Thyroid gland (tissue), 4 donors: ENCODE measurements at regions not wholly inside any gene's neighbourhood (a gene's known extent, or its start where the extent isn't known, plus 50 kb on each side); places are given as distances from the start of the nearest gene placed in this dataset.

Source experiments
- DNase-seq, 2 donors: peaks; one replicate each; pipeline ENCODE4 v3.0.0-alpha.2; 2019
- H3K27ac ChIP-seq, 3 donors: fragments of 200-600 bp; sonication (generic); 1 replicate in 2 of 3; 2 replicates in 1 of 3; pipeline ENCODE4 v1.5.1; 2016 to 2019; ENCODE audit warnings: mild to moderate bottlenecking in 1 of 3, moderate library complexity in 1 of 3
- H3K27me3 ChIP-seq: fragments of 200-600 bp; sonication (generic); one replicate; pipeline ENCODE4 v1.5.1; 2019
- H3K36me3 ChIP-seq, 2 donors: fragments of 200-600 bp; sonication (generic); one replicate each; pipeline ENCODE4 v1.5.1; 2016 to 2019
- H3K4me1 ChIP-seq, 2 donors: fragments of 200-600 bp; sonication (generic); one replicate each; pipeline ENCODE4 v1.5.1; 2017 to 2019
- H3K4me3 ChIP-seq, 3 donors: fragments of 200-600 bp; sonication (generic); replicated peaks in 1 of 3; 1 replicate in 2 of 3; 2 replicates in 1 of 3; pipeline ENCODE4 v1.5.1; 2016; ENCODE audit warnings: mild to moderate bottlenecking in 1 of 3
- H3K9me3 ChIP-seq: fragments of 200-600 bp; sonication (generic); one replicate; pipeline ENCODE4 v1.5.1; 2017
- POLR2A ChIP-seq, 2 donors: fragments of 450-650 bp; IDR thresholded peaks; one replicate each; pipeline ENCODE4 v1.6.1; 2017; ENCODE audit warnings: antibody characterized with exemption in 2 of 2, mild to moderate bottlenecking in 2 of 2, moderate library complexity in 1 of 2
- WGBS, 2 donors: methylation state at CpG; one replicate each; pipeline ENCODE4 v1.1.5; 2017; 5-methylcytosine and 5-hydroxymethylcytosine counted together
- intact Hi-C: fragments of 100-400 bp; cut with DNase I; formaldehyde crosslinking; loops from one replicate; pipeline ENCODE4 v1.15.1; 2023
- TF ChIP-seq, protein P1 (sequence below), 6 experiments: fragments of 200-600 bp in 3 of 6; fragments of 450-650 bp in 3 of 6; sonication (generic) in 3 of 6; IDR thresholded peaks; one replicate each; pipeline ENCODE4 v1.5.1; 2016 to 2019; ENCODE audit warnings: antibody characterized with exemption in 6 of 6, mild to moderate bottlenecking in 2 of 6, inconsistent platforms in 1 of 6, moderate library complexity in 1 of 6

DNA sequence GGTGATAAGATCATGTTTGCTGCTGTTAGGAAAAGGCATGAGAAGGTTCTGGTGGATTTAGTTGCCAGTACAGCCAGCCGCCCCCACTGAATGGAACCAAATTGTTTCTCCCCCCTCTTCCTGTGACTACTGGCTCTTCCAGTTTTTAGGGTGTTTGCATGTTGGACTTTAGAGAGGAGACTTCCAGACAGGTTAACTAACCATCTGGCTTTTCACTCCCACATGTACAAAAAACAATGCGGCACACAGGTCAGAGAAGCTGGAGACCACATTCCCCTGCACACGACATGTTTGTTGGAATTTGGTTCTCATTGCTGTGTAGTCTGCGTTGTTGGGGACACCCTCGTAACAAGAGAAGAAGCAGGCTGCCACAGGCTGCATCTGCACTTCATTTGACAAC is 103.9 kb upstream of the TMEM132C start:
- Histone ChIP-seq H3K27me3 (no peaks in the 10 kb centered on the region), H3K4me1 (no peaks in the 10 kb centered on the region), H3K27ac (no peak overlapping the region), H3K9me3 (no peaks in the 10 kb centered on the region), H3K4me3 (no peak overlapping the region), H3K36me3 (no peaks in the 10 kb centered on the region)
- TF ChIP-seq, protein P1, sequence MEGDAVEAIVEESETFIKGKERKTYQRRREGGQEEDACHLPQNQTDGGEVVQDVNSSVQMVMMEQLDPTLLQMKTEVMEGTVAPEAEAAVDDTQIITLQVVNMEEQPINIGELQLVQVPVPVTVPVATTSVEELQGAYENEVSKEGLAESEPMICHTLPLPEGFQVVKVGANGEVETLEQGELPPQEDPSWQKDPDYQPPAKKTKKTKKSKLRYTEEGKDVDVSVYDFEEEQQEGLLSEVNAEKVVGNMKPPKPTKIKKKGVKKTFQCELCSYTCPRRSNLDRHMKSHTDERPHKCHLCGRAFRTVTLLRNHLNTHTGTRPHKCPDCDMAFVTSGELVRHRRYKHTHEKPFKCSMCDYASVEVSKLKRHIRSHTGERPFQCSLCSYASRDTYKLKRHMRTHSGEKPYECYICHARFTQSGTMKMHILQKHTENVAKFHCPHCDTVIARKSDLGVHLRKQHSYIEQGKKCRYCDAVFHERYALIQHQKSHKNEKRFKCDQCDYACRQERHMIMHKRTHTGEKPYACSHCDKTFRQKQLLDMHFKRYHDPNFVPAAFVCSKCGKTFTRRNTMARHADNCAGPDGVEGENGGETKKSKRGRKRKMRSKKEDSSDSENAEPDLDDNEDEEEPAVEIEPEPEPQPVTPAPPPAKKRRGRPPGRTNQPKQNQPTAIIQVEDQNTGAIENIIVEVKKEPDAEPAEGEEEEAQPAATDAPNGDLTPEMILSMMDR (IDR thresholded peaks at IDR 0.05): no peak
- no peak for TF ChIP-seq POLR2A (IDR thresholded peaks at IDR 0.05)
- intact Hi-C loops: no loop called here
- WGBS, 2 donors: 39 to 61% methylated on average over 5 of the region's 5 CpGs
- no peak for DNase-seq

DNA sequence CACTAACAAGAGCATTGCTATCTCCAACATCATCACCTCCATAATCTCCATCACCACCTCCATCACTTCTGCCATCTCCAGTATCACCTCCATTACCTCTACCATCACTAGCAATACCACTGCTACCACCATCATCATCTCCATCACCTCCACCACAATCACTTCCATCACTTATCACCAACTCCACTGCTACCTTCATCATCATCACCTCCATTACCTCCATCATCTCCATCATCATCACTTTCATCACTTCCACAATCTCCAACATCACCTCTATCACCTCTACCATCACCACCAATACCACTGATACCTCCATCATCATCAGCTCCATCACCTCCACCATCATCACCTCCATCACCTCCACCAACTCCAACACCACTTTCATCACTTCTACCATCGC is 102.4 kb upstream of the TMEM132C start:
- H3K27ac ChIP-seq: no peak overlapping the region
- intact Hi-C loops: no loop called here
- H3K4me1 ChIP-seq: no peaks in the 10 kb centered on the region
- H3K9me3 ChIP-seq: no peaks in the 10 kb centered on the region
- H3K36me3 ChIP-seq: no peaks in the 10 kb centered on the region
- WGBS, 2 donors: 81 to 82% methylated on average over 1 of the region's 1 CpG
- H3K4me3 ChIP-seq: no peak overlapping the region
- no peak for TF ChIP-seq POLR2A (IDR thresholded peaks at IDR 0.05)
- TF ChIP-seq, protein P1 (IDR thresholded peaks at IDR 0.05): no peak
- no peaks in the 10 kb centered on the region for H3K27me3 ChIP-seq
- no peak for DNase-seq

DNA sequence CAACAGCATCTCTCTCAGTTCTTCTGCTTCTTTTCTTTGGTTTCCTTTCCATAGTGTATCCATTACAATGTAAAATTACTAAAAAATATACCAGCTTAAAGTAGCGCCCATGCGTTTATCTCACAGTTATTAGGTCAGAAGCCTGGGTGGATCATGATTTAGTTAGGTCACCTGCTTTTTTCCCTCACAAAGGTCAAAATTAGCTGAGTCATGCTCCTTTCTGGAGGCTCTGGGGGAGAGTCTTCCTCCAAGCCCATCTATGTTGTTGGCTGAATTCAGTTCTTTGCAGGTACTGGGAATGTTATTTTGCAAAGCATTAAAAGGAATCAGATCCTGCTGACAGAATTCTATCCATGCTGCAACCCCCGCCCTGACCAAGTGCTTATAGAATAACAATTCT is 101.6 kb upstream of the TMEM132C start:
- WGBS, 2 donors: 91 to 96% methylated on average over 3 of the region's 3 CpGs
- no peaks in the 10 kb centered on the region for H3K27me3 ChIP-seq
- intact Hi-C loops: no loop called here
- no peaks in the 10 kb centered on the region for H3K36me3 ChIP-seq
- no peak overlapping the region for H3K27ac ChIP-seq
- H3K4me3 ChIP-seq: no peak overlapping the region
- no peaks in the 10 kb centered on the region for H3K9me3 ChIP-seq
- H3K4me1 ChIP-seq: no peaks in the 10 kb centered on the region
- TF ChIP-seq, protein P1 (IDR thresholded peaks at IDR 0.05): no peak
- no peak for TF ChIP-seq POLR2A (IDR thresholded peaks at IDR 0.05)
- DNase-seq: no peak

DNA sequence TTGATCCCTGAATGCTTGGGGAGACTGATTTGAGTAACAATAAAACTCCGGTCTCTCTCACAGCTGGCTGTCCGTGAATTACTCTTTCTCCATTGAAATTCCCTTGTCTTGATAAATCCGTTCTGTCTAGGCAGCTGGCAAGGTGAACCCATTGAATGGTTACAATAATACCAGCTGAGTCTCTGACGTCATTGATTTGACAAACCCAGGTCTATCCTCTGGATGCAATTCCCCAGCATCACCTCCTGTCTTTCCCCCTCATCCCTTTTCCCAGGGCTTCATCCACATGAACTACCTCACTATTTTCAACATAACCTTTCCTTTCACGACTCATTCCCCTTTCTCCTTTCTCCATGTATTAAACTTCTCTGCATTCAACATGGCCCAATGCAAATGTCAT is 98.7 kb upstream of the TMEM132C start:
- Histone ChIP-seq H3K4me3 (no peak overlapping the region), H3K27ac (no peak overlapping the region), H3K4me1 (no peaks in the 10 kb centered on the region), H3K9me3 (no peaks in the 10 kb centered on the region), H3K27me3 (no peaks in the 10 kb centered on the region), H3K36me3 (no peaks in the 10 kb centered on the region)
- no peak for DNase-seq
- intact Hi-C loops: no loop called here
- WGBS, 2 donors: 74 to 75% methylated on average over 5 of the region's 5 CpGs
- TF ChIP-seq, protein P1 (IDR thresholded peaks at IDR 0.05): no peak
- no peak for TF ChIP-seq POLR2A (IDR thresholded peaks at IDR 0.05)

DNA sequence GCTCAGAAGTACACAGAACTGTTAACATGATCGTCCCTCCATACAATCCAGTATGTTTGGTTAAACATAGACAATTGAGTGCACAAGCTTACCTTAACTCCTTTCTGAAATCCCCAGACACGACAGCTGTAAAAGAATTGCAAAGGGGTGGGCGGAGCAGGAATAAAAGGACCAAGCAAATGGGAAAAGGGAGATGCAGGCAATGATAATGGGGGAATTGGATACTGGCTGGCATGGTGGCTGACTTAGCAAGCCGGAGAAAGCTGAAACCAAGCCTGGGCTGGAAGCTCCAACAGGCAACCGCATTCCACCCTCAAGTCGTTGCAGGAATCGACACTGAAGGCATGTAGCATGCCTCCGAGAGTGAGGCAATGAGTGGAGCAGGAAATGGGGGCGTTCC is 96.8 kb upstream of the TMEM132C start:
- no peak overlapping the region for H3K4me3 ChIP-seq
- H3K27me3 ChIP-seq: no peaks in the 10 kb centered on the region
- H3K27ac ChIP-seq: no peak overlapping the region
- no peaks in the 10 kb centered on the region for H3K4me1 ChIP-seq
- TF ChIP-seq, protein P1 (IDR thresholded peaks at IDR 0.05): no peak
- no peak for TF ChIP-seq POLR2A (IDR thresholded peaks at IDR 0.05)
- no peaks in the 10 kb centered on the region for H3K9me3 ChIP-seq
- 46 to 56% methylated on average over 9 of the region's 9 CpGs for WGBS, 2 donors
- DNase-seq: no peak
- intact Hi-C loops: no loop called here
- H3K36me3 ChIP-seq: no peaks in the 10 kb centered on the region
